ENCODE measurements at regions not wholly inside any gene's neighbourhood (a gene's known extent, or its start where the extent isn't known, plus 50 kb on each side); places are given as distances from the start of the nearest gene placed in this dataset.
A peak's percentile ranks its signal among the peaks of the same experiment; 100 is the strongest.

DNA sequence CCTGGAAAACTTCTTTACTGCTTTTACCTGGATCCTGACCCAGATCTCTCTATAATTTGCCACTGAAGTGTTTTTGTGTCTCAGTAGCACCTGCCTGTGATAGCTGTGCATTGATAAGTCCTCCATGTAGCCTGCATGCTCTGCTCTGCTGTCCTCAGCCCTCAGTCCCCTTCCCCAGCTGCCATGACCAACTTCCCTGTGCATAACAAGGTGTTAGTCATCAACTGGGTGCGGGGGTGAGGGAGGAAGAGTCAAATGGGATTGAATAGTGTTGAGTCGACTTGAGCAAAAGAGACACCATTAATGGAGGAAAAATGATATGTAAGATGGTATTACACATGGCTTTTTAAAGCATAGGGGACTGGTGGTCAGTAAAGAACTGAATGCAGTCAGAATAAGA lies 92.2 kb upstream of the PLET1 start:
- TF ChIP-seq CTCF (IDR thresholded peaks at IDR 0.05; ENCODE audit: insufficient read depth, low read length) = no peak
- no peak overlapping the region for H3K4me3 ChIP-seq (ENCODE audit: low read depth, low read length)
- DNase-seq (ENCODE audit: low read depth) = no peak

- DNase-seq (ENCODE audit: low read depth) = no peak
- TF ChIP-seq CTCF (IDR thresholded peaks at IDR 0.05; ENCODE audit: insufficient read depth, low read length) = no peak
- H3K4me3 ChIP-seq (ENCODE audit: low read depth, low read length) = no peak overlapping the region
These were observed 93.7 kb upstream of the PLET1 start for GRCh38 chr11:112354364-112354763.

DNA sequence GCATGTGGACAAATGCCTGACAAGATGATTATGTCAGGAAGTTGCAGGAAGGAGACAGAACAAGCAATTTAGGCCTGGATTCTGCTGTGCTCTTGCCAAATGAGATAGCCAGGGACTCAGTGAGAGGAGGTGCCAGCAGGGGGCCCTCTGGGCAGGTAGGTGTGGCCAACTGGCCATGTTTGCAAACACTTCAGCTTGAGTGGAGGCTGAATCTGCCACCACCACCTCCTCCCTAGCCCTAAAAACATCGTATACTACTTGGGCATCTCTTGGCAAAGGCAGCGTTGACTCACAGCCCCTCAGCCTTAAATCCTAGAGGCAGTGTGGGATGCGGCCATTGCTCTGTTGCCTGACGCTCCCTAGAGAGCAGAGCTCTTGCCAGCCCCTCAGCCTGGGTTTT lies 95.1 kb upstream of the PLET1 start:
- TF ChIP-seq CTCF (IDR thresholded peaks at IDR 0.05; ENCODE audit: insufficient read depth, low read length) = peak; percentile 10
- no peak overlapping the region for H3K4me3 ChIP-seq (ENCODE audit: low read depth, low read length)
- DNase-seq (ENCODE audit: low read depth) = peak; percentile 27

DNA sequence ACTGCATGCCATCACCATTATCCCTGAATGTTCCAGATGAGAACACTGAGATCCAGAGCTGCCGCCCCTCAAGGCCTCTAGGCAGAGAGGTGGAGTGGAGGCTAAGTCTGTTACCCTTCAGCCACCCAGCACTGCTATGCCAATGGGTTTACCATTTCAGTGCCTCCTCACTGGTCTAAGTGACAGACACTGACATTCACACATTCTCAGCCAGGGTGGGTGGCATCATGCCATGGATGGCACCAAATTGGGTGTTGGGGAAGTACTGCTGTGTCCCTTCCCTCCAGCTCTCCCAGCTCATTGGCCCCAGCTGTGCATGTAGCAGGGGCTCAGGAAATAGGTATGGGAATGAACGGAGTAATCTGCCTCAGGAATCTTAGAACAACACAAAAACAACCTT lies 96.8 kb upstream of the PLET1 start:
- no peak for TF ChIP-seq CTCF (IDR thresholded peaks at IDR 0.05; ENCODE audit: insufficient read depth, low read length)
- no peak overlapping the region for H3K4me3 ChIP-seq (ENCODE audit: low read depth, low read length)
- no peak for DNase-seq (ENCODE audit: low read depth)

GRCh38 chr11:112361396-112361795 lies 100.7 kb upstream of the PLET1 start:
- TF ChIP-seq CTCF (IDR thresholded peaks at IDR 0.05; ENCODE audit: insufficient read depth, low read length) = no peak
- DNase-seq (ENCODE audit: low read depth) = no peak
- H3K4me3 ChIP-seq (ENCODE audit: low read depth, low read length) = no peak overlapping the region

DNA sequence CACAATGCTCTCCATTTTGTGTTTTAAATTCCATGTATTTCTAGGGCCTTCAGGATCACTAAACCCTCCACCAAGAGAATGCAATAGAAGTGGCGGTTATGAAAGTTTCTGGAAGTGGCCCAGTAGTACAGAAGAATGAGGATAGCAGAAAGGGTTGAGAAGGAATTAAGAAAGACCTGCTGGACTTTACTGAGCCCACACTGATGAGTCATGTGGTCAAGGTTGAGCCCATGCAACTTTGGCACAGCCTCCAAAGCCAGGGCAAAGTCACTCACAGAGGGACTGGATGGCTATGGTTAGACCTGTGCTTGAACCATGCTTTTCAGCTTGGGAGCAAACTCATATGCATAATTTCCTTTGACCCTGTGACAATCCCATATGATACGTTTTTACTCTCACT lies 102.9 kb upstream of the PLET1 start:
- H3K4me3 ChIP-seq (ENCODE audit: low read depth, low read length) = no peak overlapping the region
- no peak for TF ChIP-seq CTCF (IDR thresholded peaks at IDR 0.05; ENCODE audit: insufficient read depth, low read length)
- peak; percentile 29 for DNase-seq (ENCODE audit: low read depth)

GRCh38 chr11:112364962-112365481 lies 104.4 kb upstream of the PLET1 start:
- DNase-seq (ENCODE audit: low read depth) = peak; percentile 20
- no peak for TF ChIP-seq CTCF (IDR thresholded peaks at IDR 0.05; ENCODE audit: insufficient read depth, low read length)
- H3K4me3 ChIP-seq (ENCODE audit: low read depth, low read length) = no peak overlapping the region
